NT2/D1 (cell line): ENCODE measurements at regions not wholly inside any gene's neighbourhood (a gene's known extent, or its start where the extent isn't known, plus 50 kb on each side); places are given as distances from the start of the nearest gene placed in this dataset.

Experiments used
- YY1 ChIP-seq: IDR thresholded peaks from 2 replicates; pipeline ENCODE4 v1.6.1; 2011; ENCODE audit not compliant: insufficient read length, insufficient read depth
- ZNF274 ChIP-seq: IDR thresholded peaks from 2 replicates; pipeline ENCODE4 v1.6.1; 2011; ENCODE audit warnings: mild to moderate bottlenecking, low read depth, low read length

- TF ChIP-seq ZNF274 (no peak), YY1 (no peak)
Measured at GRCh38 chr12:75728826-75729225, 217.4 kb upstream of the KRR1 start.
